ENCODE measurements at regions not wholly inside any gene's neighbourhood (a gene's known extent, or its start where the extent isn't known, plus 50 kb on each side); places are given as distances from the start of the nearest gene placed in this dataset.

DNA sequence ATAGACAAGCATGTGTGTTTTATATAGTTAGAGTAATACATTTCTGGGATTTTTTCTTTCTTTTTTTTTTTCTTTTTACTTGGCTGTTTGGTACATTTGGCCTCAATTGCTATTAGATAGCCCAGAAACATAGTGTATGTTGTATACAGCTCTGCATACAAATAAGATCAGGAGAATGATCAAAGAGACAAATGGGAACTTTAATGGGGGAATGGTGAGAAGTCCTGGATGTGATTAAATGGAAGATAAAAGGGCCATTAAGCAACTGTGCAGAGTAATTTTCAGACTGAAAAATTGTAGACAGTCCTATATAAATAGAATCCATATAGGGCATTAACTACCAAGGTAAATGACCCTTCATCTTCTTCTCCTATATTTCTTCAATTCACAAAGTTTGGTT is 575.6 kb downstream of the EBF1 start:
- no peaks in the 10 kb centered on the region for H3K36me3 ChIP-seq (ENCODE audit: control insufficient read depth, insufficient read depth, low read length)
- TF ChIP-seq, protein P1, sequence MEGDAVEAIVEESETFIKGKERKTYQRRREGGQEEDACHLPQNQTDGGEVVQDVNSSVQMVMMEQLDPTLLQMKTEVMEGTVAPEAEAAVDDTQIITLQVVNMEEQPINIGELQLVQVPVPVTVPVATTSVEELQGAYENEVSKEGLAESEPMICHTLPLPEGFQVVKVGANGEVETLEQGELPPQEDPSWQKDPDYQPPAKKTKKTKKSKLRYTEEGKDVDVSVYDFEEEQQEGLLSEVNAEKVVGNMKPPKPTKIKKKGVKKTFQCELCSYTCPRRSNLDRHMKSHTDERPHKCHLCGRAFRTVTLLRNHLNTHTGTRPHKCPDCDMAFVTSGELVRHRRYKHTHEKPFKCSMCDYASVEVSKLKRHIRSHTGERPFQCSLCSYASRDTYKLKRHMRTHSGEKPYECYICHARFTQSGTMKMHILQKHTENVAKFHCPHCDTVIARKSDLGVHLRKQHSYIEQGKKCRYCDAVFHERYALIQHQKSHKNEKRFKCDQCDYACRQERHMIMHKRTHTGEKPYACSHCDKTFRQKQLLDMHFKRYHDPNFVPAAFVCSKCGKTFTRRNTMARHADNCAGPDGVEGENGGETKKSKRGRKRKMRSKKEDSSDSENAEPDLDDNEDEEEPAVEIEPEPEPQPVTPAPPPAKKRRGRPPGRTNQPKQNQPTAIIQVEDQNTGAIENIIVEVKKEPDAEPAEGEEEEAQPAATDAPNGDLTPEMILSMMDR (IDR thresholded peaks at IDR 0.05; ENCODE audit: insufficient read depth, low read depth, low read length), result no peak
- no peak overlapping the region for H3K4me3 ChIP-seq (ENCODE audit: low read depth, low read length)
- no peak for DNase-seq (ENCODE audit: low read depth)
- ChIA-PET POLR2A (no interaction called here), CTCF (no interaction called here)
- no peaks in the 10 kb centered on the region for H3K27me3 ChIP-seq (ENCODE audit: control insufficient read depth, insufficient read depth, low read length)

DNA sequence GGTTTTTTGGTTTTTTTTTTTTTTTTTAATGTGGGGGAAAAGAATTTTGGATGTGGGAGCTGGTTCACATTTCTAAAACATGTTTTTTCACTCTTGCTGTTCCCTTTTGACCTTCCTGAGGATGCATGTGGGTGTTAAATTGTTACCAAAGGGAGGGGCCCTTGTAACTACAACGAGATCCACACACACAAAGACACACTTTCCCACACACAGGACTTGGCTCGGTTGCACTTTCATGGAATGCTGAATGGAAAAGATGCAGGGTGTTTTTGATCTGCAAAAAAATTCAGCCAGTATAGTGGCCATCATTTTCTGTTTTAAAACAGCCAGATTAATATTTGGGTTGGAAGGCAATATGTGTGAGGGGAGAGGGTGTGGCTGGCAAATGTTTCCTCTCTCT is 576.9 kb downstream of the EBF1 start:
- POLR2A ChIA-PET, result no interaction called here
- CTCF ChIA-PET, result no interaction called here
- no peaks in the 10 kb centered on the region for H3K27me3 ChIP-seq (ENCODE audit: control insufficient read depth, insufficient read depth, low read length)
- H3K36me3 ChIP-seq (ENCODE audit: control insufficient read depth, insufficient read depth, low read length), result no peaks in the 10 kb centered on the region
- H3K4me3 ChIP-seq (ENCODE audit: low read depth, low read length), result no peak overlapping the region
- TF ChIP-seq, protein P1 (IDR thresholded peaks at IDR 0.05; ENCODE audit: insufficient read depth, low read depth, low read length), result no peak
- DNase-seq (ENCODE audit: low read depth), result no peak

DNA sequence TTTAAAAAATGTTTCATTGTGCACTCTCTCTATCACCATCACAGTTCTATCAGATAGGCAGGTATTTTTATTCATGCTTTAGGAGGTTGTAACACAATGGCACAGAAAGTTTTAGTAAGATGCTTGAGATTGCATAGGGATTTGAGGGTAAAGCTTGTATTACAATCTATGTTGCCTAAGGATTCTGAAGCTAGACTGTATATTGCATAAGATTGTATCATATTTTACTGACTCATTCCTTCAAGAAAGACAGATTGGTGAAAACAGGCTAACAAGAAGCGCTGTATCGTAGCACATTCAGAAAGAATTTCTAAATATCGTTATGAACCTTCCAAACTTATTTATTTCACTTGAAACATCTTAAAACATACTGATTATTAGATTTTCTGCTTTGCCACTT is 577.7 kb downstream of the EBF1 start:
- Histone ChIP-seq H3K27me3 (ENCODE audit: control insufficient read depth, insufficient read depth, low read length) (no peaks in the 10 kb centered on the region), H3K4me3 (ENCODE audit: low read depth, low read length) (no peak overlapping the region), H3K36me3 (ENCODE audit: control insufficient read depth, insufficient read depth, low read length) (no peaks in the 10 kb centered on the region)
- TF ChIP-seq, protein P1 (IDR thresholded peaks at IDR 0.05; ENCODE audit: insufficient read depth, low read depth, low read length), result no peak
- POLR2A ChIA-PET, result no interaction called here
- CTCF ChIA-PET, result no interaction called here
- DNase-seq (ENCODE audit: low read depth), result no peak

GRCh38 chr5:158519433-158520021 is 580.2 kb downstream of the EBF1 start:
- no peaks in the 10 kb centered on the region for H3K36me3 ChIP-seq (ENCODE audit: control insufficient read depth, insufficient read depth, low read length)
- no peak for DNase-seq (ENCODE audit: low read depth)
- TF ChIP-seq, protein P1 (IDR thresholded peaks at IDR 0.05; ENCODE audit: insufficient read depth, low read depth, low read length), result no peak
- CTCF ChIA-PET, result interaction anchor here (0.7 kb wide), 1 partner anchor 32 kb away, joined by 3 read pairs; no protein-coding TSS in a partner anchor
- no peaks in the 10 kb centered on the region for H3K27me3 ChIP-seq (ENCODE audit: control insufficient read depth, insufficient read depth, low read length)
- no peak overlapping the region for H3K4me3 ChIP-seq (ENCODE audit: low read depth, low read length)
- POLR2A ChIA-PET, result no interaction called here

DNA sequence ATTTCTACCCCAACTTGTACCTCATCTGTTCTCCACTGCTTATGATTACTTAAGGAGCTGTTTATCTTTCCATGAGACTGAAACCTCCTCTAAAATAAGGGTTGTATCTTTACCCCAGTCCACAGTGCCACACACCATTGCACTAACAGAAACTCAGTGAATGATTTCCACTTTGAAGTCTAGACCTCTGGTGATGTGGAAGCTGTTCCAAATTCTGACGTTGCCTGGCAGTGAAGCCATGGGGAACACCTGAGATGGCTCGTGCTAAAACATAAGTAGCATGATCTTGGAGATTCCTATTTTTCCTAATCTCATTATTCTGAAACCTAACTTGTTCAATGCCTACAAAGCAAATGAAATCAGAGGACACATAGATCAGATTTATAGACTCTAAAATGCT is 583.2 kb downstream of the EBF1 start:
- no peaks in the 10 kb centered on the region for H3K36me3 ChIP-seq (ENCODE audit: control insufficient read depth, insufficient read depth, low read length)
- ChIA-PET POLR2A (no interaction called here), CTCF (interaction anchor here (1.0 kb wide), 1 partner anchor 23 kb away, joined by 3 read pairs; no protein-coding TSS in a partner anchor)
- no peaks in the 10 kb centered on the region for H3K27me3 ChIP-seq (ENCODE audit: control insufficient read depth, insufficient read depth, low read length)
- TF ChIP-seq, protein P1 (IDR thresholded peaks at IDR 0.05; ENCODE audit: insufficient read depth, low read depth, low read length), result no peak
- H3K4me3 ChIP-seq (ENCODE audit: low read depth, low read length), result no peak overlapping the region
- DNase-seq (ENCODE audit: low read depth), result no peak
